HepG2 (cell line): ENCODE measurements at regions not wholly inside any gene's neighbourhood (a gene's known extent, or its start where the extent isn't known, plus 50 kb on each side); places are given as distances from the start of the nearest gene placed in this dataset.

Experiments
- ATAC-seq: fragments of 200-7000 bp; cut with Tn5 transposase; 3 replicates; pipeline ENCODE4 v1.9.1; 2020; ENCODE audit warnings: mild to moderate bottlenecking, moderate library complexity
- BruUV-seq: library from RNA; stranded (reverse); fragments of 400-500 nt; replicated peaks from 2 replicates; lab custom pipeline; 2021; lab: Mats Ljungman, UMichigan
- CTCF ChIA-PET: fragments of 300-600 bp; formaldehyde crosslinking; extraction: SDS; loops from one replicate; lab custom pipeline; 2021; ENCODE audit warnings: low total read pairs, inconsistent platforms, low intra/inter-chr PET ratio; lab: Yijun Ruan, JAX
- POLR2A ChIA-PET: fragments of 350-600 bp; sonication (Branson Sonifier 250); formaldehyde crosslinking; loops from one replicate; lab custom pipeline; 2020; ENCODE audit warnings: antibody characterized with exemption, inconsistent platforms; lab: Yijun Ruan, JAX
- DNase-seq: peaks from one replicate; pipeline ENCODE4 v3.0.0-alpha.2; 2015; ENCODE audit warnings: low spot score
- FAIRE-seq: peaks from 3 replicates; lab custom pipeline; 2011; peaks lifted over from hg19 to GRCh38; lab: Jason Lieb, UNC
- H2AFZ ChIP-seq: one replicate; pipeline ENCODE4 v1.6.1; 2011; ENCODE audit warnings: low read length, inconsistent platforms
- H3K27ac ChIP-seq: fragments of 300-600 bp; 3 replicates; pipeline ENCODE4 v1.8.0; 2011; ENCODE audit warnings: mixed run types, mild to moderate bottlenecking, mixed read lengths, low read length, inconsistent platforms; ENCODE audit not compliant: insufficient read depth; ENCODE audit errors: extremely low read length
- H3K27me3 ChIP-seq, 2 experiments: fragments of 200-600 bp in 1 of 2; 2 replicates in 1 of 2; 3 replicates in 1 of 2; pipeline versions ENCODE4 v1.6.0 to v1.8.0; 2011; ENCODE audit warnings: low read length in 2 of 2, mild to moderate bottlenecking in 2 of 2, moderate library complexity in 2 of 2, inconsistent platforms in 1 of 2; ENCODE audit not compliant: insufficient read depth in 2 of 2, control insufficient read depth in 1 of 2
- H3K36me3 ChIP-seq, 2 experiments: fragments of 200-600 bp in 1 of 2; replicated peaks in 1 of 2; 2 replicates in 1 of 2; 3 replicates in 1 of 2; pipeline versions ENCODE4 v1.5.1 to v1.8.0; 2011; ENCODE audit warnings: low read length in 2 of 2, inconsistent platforms in 1 of 2; ENCODE audit not compliant: insufficient read depth in 2 of 2, control insufficient read depth in 1 of 2
- H3K4me1 ChIP-seq: 2 replicates; pipeline ENCODE4 v1.5.1; 2012; ENCODE audit warnings: low read length, inconsistent platforms; ENCODE audit not compliant: insufficient read depth
- H3K4me2 ChIP-seq: 2 replicates; pipeline ENCODE4 v1.6.0; 2011; ENCODE audit warnings: low read depth, low read length, inconsistent platforms
- H3K4me3 ChIP-seq, 3 experiments: fragments of 200-600 bp in 1 of 3; sonication (generic), shearing (Covaris generic) in 1 of 3; replicated peaks in 1 of 3; 2 replicates each; pipeline ENCODE4 v1.5.1; 2011 to 2016; ENCODE audit warnings: low read length in 3 of 3, inconsistent platforms in 2 of 3, low read depth in 2 of 3, mild to moderate bottlenecking in 2 of 3, control low read depth in 1 of 3, mixed read lengths in 1 of 3; ENCODE audit not compliant: insufficient read depth in 1 of 3
- H3K79me2 ChIP-seq: one replicate; pipeline ENCODE4 v1.6.1; 2011; ENCODE audit warnings: low read length, inconsistent platforms; ENCODE audit not compliant: insufficient read depth
- H3K9ac ChIP-seq: 2 replicates; pipeline ENCODE4 v1.6.0; 2011; ENCODE audit warnings: mild to moderate bottlenecking, low read depth, low read length, inconsistent platforms; ENCODE audit not compliant: insufficient read depth
- H3K9me3 ChIP-seq: 2 replicates; pipeline ENCODE4 v1.5.1; 2012; ENCODE audit warnings: mild to moderate bottlenecking, low read length
- H4K20me1 ChIP-seq: 2 replicates; pipeline ENCODE4 v1.6.0; 2011; ENCODE audit warnings: inconsistent platforms, mild to moderate bottlenecking, low read length, moderate library complexity; ENCODE audit not compliant: insufficient read depth
- HIVEP1 ChIP-seq: sonication (generic); formaldehyde crosslinking; IDR thresholded peaks from 2 replicates; pipeline ENCODE4 v1.4.0; 2020; ENCODE audit warnings: mild to moderate bottlenecking, missing genetic modification reagents
- PHF20 ChIP-seq: sonication (generic); formaldehyde crosslinking; IDR thresholded peaks from 2 replicates; pipeline ENCODE4 v1.5.0; 2020; ENCODE audit warnings: mild to moderate bottlenecking, missing genetic modification reagents
- SIX4 ChIP-seq: sonication (generic); formaldehyde crosslinking; IDR thresholded peaks from 2 replicates; pipeline ENCODE4 v1.4.0; 2020; ENCODE audit warnings: missing genetic modification reagents
- ZNF674 ChIP-seq: sonication (generic); formaldehyde crosslinking; IDR thresholded peaks from 2 replicates; pipeline ENCODE4 v1.5.0; 2020; ENCODE audit warnings: low read depth, mild to moderate bottlenecking, missing genetic modification reagents
- WGBS: methylation state at CpG from one replicate; pipeline ENCODE4 v1.1.6; 2017; ENCODE audit warnings: low lambda C conversion rate; 5-methylcytosine and 5-hydroxymethylcytosine counted together
- in situ Hi-C: cut with HindIII; loops from 2 replicates; pipeline ENCODE4 v1.10.0; 2017; ENCODE audit warnings: low pct_unique_long_range_greater_than_20kb; ENCODE audit not compliant: extremely low pct_ligation_motif_present
- intact Hi-C: fragments of 100-400 bp; cut with micrococcal nuclease; formaldehyde crosslinking; loops from one replicate; pipeline ENCODE4 v1.10.0; 2022; ENCODE audit not compliant: unreplicated experiment
- TF ChIP-seq, protein P1 (sequence below): sonication (generic); formaldehyde crosslinking; IDR thresholded peaks from 2 replicates; pipeline ENCODE4 v1.5.0; 2020; ENCODE audit warnings: mild to moderate bottlenecking, missing genetic modification reagents, borderline replicate concordance
- TF ChIP-seq, protein P2 (sequence below): sonication (generic); formaldehyde crosslinking; IDR thresholded peaks from 2 replicates; pipeline ENCODE4 v1.5.1; 2020; ENCODE audit warnings: mild to moderate bottlenecking, missing genetic modification reagents, moderate library complexity
- TF ChIP-seq, protein P3 (sequence below): sonication (generic); formaldehyde crosslinking; conservative IDR thresholded peaks from 2 replicates; pipeline ENCODE4 v1.8.1; 2023; ENCODE audit warnings: missing genetic modification reagents

DNA sequence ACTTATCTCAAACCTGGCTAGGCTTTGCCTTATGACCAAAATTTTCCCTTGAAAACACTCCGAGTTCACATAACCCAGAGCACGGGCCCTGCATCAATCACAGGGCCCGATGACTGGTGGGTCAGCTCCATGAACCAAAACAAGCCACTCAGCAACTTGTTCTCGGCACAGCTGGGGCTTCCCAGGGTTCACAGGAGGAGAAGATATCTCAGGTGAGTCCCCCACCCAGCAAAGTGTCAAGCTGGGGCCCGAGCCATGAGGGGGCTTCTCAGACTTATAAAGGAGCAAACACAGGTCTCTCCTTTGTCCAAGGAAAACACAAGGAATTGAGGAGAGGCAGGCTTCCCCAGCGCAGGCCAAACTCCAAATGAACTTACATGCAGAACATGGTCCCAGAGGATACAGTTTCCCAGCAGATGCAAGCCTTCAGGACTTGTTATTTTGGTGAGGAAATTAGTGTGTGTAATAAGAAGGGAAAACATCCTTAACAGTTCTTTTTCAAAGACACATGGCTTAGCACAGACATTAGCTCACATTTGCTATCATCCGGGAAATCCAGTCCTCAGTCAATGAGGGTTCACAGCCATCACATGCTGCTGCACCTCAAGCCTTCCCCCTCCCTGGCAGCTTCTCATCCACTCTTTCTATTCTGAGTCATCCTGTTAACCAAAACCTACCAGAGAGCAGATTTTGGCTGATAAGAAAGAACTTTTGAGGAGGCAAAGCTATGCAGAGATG lies 98.1 kb upstream of the NFIA start:
- no peak for ATAC-seq
- in situ Hi-C loops: no loop called here
- no peaks in the 10 kb centered on the region for H3K36me3 ChIP-seq

DNA sequence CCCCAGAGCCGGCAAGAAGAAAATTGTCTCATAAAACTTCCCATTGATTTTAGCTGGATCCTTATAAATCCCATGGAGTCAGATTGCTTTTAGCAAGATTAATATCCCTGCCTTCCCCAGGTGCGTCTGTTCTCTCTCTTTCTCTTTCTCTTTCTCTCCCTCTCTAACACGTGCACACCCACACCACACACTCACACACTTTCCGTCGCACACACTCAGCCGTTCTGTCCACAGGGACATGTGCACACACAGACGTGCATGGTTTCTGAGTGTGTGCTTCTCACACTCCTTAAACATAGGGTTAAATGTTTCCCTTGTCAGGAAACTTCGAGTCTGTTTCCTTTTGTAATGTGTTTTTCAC lies 98.7 kb upstream of the NFIA start:
- no peak overlapping the region for H3K9ac ChIP-seq
- H3K79me2 ChIP-seq: no peaks in the 10 kb centered on the region
- ChIA-PET CTCF (no interaction called here), POLR2A (no interaction called here)
- intact Hi-C loops: no loop called here
- H3K36me3 ChIP-seq: no peaks in the 10 kb centered on the region
- no peak overlapping the region for H2AFZ ChIP-seq
- in situ Hi-C loops: no loop called here
- FAIRE-seq (no peak), DNase-seq (no peak), ATAC-seq (no peak)
- 40% methylated on average over 8 of the region's 8 CpGs for WGBS
- H3K4me1 ChIP-seq: no peaks in the 10 kb centered on the region
- no peak overlapping the region for H3K4me3 ChIP-seq
- no peak overlapping the region for H3K4me2 ChIP-seq
- H3K27ac ChIP-seq: no peak overlapping the region
- H3K27me3 ChIP-seq: peaks cover 0 to 11% of the 10 kb centered on the region in 2 experiments; a peak in 3 of 5 replicates
- BruUV-seq: no TSS peak
- H3K9me3 ChIP-seq: no peaks in the 10 kb centered on the region
- H4K20me1 ChIP-seq: no peaks in the 10 kb centered on the region
- TF ChIP-seq, protein P1, sequence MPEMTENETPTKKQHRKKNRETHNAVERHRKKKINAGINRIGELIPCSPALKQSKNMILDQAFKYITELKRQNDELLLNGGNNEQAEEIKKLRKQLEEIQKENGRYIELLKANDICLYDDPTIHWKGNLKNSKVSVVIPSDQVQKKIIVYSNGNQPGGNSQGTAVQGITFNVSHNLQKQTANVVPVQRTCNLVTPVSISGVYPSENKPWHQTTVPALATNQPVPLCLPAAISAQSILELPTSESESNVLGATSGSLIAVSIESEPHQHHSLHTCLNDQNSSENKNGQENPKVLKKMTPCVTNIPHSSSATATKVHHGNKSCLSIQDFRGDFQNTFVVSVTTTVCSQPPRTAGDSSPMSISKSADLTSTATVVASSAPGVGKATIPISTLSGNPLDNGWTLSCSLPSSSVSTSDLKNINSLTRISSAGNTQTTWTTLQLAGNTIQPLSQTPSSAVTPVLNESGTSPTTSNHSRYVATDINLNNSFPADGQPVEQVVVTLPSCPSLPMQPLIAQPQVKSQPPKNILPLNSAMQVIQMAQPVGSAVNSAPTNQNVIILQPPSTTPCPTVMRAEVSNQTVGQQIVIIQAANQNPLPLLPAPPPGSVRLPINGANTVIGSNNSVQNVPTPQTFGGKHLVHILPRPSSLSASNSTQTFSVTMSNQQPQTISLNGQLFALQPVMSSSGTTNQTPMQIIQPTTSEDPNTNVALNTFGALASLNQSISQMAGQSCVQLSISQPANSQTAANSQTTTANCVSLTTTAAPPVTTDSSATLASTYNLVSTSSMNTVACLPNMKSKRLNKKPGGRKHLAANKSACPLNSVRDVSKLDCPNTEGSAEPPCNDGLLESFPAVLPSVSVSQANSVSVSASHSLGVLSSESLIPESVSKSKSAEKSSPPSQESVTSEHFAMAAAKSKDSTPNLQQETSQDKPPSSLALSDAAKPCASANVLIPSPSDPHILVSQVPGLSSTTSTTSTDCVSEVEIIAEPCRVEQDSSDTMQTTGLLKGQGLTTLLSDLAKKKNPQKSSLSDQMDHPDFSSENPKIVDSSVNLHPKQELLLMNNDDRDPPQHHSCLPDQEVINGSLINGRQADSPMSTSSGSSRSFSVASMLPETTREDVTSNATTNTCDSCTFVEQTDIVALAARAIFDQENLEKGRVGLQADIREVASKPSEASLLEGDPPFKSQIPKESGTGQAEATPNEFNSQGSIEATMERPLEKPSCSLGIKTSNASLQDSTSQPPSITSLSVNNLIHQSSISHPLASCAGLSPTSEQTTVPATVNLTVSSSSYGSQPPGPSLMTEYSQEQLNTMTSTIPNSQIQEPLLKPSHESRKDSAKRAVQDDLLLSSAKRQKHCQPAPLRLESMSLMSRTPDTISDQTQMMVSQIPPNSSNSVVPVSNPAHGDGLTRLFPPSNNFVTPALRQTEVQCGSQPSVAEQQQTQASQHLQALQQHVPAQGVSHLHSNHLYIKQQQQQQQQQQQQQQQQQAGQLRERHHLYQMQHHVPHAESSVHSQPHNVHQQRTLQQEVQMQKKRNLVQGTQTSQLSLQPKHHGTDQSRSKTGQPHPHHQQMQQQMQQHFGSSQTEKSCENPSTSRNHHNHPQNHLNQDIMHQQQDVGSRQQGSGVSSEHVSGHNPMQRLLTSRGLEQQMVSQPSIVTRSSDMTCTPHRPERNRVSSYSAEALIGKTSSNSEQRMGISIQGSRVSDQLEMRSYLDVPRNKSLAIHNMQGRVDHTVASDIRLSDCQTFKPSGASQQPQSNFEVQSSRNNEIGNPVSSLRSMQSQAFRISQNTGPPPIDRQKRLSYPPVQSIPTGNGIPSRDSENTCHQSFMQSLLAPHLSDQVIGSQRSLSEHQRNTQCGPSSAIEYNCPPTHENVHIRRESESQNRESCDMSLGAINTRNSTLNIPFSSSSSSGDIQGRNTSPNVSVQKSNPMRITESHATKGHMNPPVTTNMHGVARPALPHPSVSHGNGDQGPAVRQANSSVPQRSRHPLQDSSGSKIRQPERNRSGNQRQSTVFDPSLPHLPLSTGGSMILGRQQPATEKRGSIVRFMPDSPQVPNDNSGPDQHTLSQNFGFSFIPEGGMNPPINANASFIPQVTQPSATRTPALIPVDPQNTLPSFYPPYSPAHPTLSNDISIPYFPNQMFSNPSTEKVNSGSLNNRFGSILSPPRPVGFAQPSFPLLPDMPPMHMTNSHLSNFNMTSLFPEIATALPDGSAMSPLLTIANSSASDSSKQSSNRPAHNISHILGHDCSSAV (CRISPR knock-in tag): no peak
- TF ChIP-seq, protein P2, sequence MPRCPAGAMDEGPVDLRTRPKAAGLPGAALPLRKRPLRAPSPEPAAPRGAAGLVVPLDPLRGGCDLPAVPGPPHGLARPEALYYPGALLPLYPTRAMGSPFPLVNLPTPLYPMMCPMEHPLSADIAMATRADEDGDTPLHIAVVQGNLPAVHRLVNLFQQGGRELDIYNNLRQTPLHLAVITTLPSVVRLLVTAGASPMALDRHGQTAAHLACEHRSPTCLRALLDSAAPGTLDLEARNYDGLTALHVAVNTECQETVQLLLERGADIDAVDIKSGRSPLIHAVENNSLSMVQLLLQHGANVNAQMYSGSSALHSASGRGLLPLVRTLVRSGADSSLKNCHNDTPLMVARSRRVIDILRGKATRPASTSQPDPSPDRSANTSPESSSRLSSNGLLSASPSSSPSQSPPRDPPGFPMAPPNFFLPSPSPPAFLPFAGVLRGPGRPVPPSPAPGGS: no peak
- TF ChIP-seq ZNF674 (CRISPR knock-in tag): no peak

More for the DNA sequence above, 98.1 kb upstream of the NFIA start:
- no peaks in the 10 kb centered on the region for H4K20me1 ChIP-seq
- H3K27me3 ChIP-seq: peaks cover 0 to 11% of the 10 kb centered on the region in 2 experiments; a peak in 3 of 5 replicates
- intact Hi-C loops: no loop called here
- 25% methylated on average over 7 of the region's 7 CpGs for WGBS
- H3K9me3 ChIP-seq: no peaks in the 10 kb centered on the region
- H3K79me2 ChIP-seq: no peaks in the 10 kb centered on the region
- H3K4me3 ChIP-seq: no peak overlapping the region
- ChIA-PET POLR2A (no interaction called here), CTCF (no interaction called here)
- BruUV-seq: no TSS peak
- H3K9ac ChIP-seq: no peak overlapping the region
- no peak overlapping the region for H2AFZ ChIP-seq
- DNase-seq (no peak), FAIRE-seq (no peak)
- no peak overlapping the region for H3K27ac ChIP-seq
- no peaks in the 10 kb centered on the region for H3K4me1 ChIP-seq
- TF ChIP-seq, protein P3, sequence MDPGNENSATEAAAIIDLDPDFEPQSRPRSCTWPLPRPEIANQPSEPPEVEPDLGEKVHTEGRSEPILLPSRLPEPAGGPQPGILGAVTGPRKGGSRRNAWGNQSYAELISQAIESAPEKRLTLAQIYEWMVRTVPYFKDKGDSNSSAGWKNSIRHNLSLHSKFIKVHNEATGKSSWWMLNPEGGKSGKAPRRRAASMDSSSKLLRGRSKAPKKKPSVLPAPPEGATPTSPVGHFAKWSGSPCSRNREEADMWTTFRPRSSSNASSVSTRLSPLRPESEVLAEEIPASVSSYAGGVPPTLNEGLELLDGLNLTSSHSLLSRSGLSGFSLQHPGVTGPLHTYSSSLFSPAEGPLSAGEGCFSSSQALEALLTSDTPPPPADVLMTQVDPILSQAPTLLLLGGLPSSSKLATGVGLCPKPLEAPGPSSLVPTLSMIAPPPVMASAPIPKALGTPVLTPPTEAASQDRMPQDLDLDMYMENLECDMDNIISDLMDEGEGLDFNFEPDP (CRISPR knock-in tag): no peak
- no peak for TF ChIP-seq PHF20 (CRISPR knock-in tag)
- no peak for TF ChIP-seq SIX4
- TF ChIP-seq HIVEP1: no peak
- no peak overlapping the region for H3K4me2 ChIP-seq
